ENCODE measurements at regions not wholly inside any gene's neighbourhood (a gene's known extent, or its start where the extent isn't known, plus 50 kb on each side); places are given as distances from the start of the nearest gene placed in this dataset. TPM values are rescaled to one million over a fixed set of nuclear protein-coding genes. Genes with fewer than 3 reads are reported as not detected.
A peak's percentile ranks its signal among the peaks of the same experiment; 100 is the strongest.

GRCh38 chr14:104527857-104528459, 51.6 kb upstream of the C14orf180 start:
- Histone ChIP-seq H3K4me2 (ENCODE audit: insufficient read depth, low read length) (no peak overlapping the region), H3K27ac (ENCODE audit: low read depth, low read length) (no peak overlapping the region), H3K4me1 (ENCODE audit: insufficient read depth, low read length) (no peaks in the 10 kb centered on the region), H3K4me3 (ENCODE audit: insufficient read depth, low read length) (no peak overlapping the region), H2AFZ (ENCODE audit: low read length) (no peak overlapping the region), H3K79me2 (ENCODE audit: insufficient read depth, low read length) (no peaks in the 10 kb centered on the region), H3K9me3 (ENCODE audit: low read depth, low read length) (no peaks in the 10 kb centered on the region), H4K20me1 (ENCODE audit: insufficient read depth, low read length) (no peaks in the 10 kb centered on the region), H3K27me3 (ENCODE audit: insufficient read depth, low read length) (no peaks in the 10 kb centered on the region), H3K36me3 (ENCODE audit: insufficient read depth, low read length) (no peaks in the 10 kb centered on the region)
- no peak for TF ChIP-seq CTCF (IDR thresholded peaks at IDR 0.05; ENCODE audit: extremely low read depth, low read depth, low read length)
- DNase-seq (ENCODE audit: insufficient read length, low spot score, missing footprints), result peak; percentile 49

GRCh38 chr14:104528496-104528895, 51.1 kb upstream of the C14orf180 start:
- H3K36me3 ChIP-seq (ENCODE audit: insufficient read depth, low read length), result no peaks in the 10 kb centered on the region
- H3K4me3 ChIP-seq (ENCODE audit: insufficient read depth, low read length), result no peak overlapping the region
- no peaks in the 10 kb centered on the region for H3K79me2 ChIP-seq (ENCODE audit: insufficient read depth, low read length)
- H3K4me1 ChIP-seq (ENCODE audit: insufficient read depth, low read length), result no peaks in the 10 kb centered on the region
- peak; percentile 26 for DNase-seq (ENCODE audit: insufficient read length, low spot score, missing footprints)
- H3K9me3 ChIP-seq (ENCODE audit: low read depth, low read length), result no peaks in the 10 kb centered on the region
- no peak for TF ChIP-seq CTCF (IDR thresholded peaks at IDR 0.05; ENCODE audit: extremely low read depth, low read depth, low read length)
- H4K20me1 ChIP-seq (ENCODE audit: insufficient read depth, low read length), result no peaks in the 10 kb centered on the region
- no peaks in the 10 kb centered on the region for H3K27me3 ChIP-seq (ENCODE audit: insufficient read depth, low read length)
- no peak overlapping the region for H3K27ac ChIP-seq (ENCODE audit: low read depth, low read length)
- H3K4me2 ChIP-seq (ENCODE audit: insufficient read depth, low read length), result no peak overlapping the region
- no peak overlapping the region for H2AFZ ChIP-seq (ENCODE audit: low read length)

Small RNA genes in the stretch of these regions (small RNA-seq; reads per million reads assigned to genes)
- gene RNU6-684P, result not detected
